Endodermal cell (in vitro differentiated cells): ENCODE measurements at regions not wholly inside any gene's neighbourhood (a gene's known extent, or its start where the extent isn't known, plus 50 kb on each side); places are given as distances from the start of the nearest gene placed in this dataset.

Experiments
- DNase-seq: peaks from one replicate; pipeline ENCODE4 v3.0.0-alpha.2; 2017
- H3K27ac ChIP-seq: 2 replicates; pipeline ENCODE4 v1.5.1; 2013; ENCODE audit warnings: mild to moderate bottlenecking, low read depth, low read length, moderate library complexity
- H3K27me3 ChIP-seq: 2 replicates; pipeline ENCODE4 v1.6.1; 2013; ENCODE audit warnings: mild to moderate bottlenecking, low read length, moderate library complexity; ENCODE audit not compliant: insufficient read depth, control insufficient read depth, poor library complexity, severe bottlenecking
- H3K36me3 ChIP-seq: 2 replicates; pipeline ENCODE4 v1.7.0; 2013; ENCODE audit warnings: mild to moderate bottlenecking, low read length, moderate library complexity; ENCODE audit not compliant: control insufficient read depth, insufficient read depth
- H3K4me1 ChIP-seq: one replicate; pipeline ENCODE4 v1.7.0; 2013; ENCODE audit warnings: low read length; ENCODE audit not compliant: control insufficient read depth, insufficient read depth
- H3K4me3 ChIP-seq: 2 replicates; pipeline ENCODE4 v1.5.1; 2013; ENCODE audit warnings: mild to moderate bottlenecking, low read length, moderate library complexity
- H3K9ac ChIP-seq: 2 replicates; pipeline ENCODE4 v1.6.1; 2013; ENCODE audit warnings: mild to moderate bottlenecking, low read length, moderate library complexity; ENCODE audit not compliant: poor library complexity, severe bottlenecking; ENCODE audit errors: extremely low read depth
- H3K9me3 ChIP-seq: 2 replicates; pipeline ENCODE4 v1.6.1; 2013; ENCODE audit warnings: mild to moderate bottlenecking, low read length, moderate library complexity; ENCODE audit not compliant: control insufficient read depth
- H3K27ac Mint-ChIP-seq: 2 replicates; pipeline ENCODE4 v1.8.0; 2020; ENCODE audit warnings: mixed read lengths
- H3K27me3 Mint-ChIP-seq: 2 replicates; pipeline ENCODE4 v1.8.0; 2021; ENCODE audit warnings: mild to moderate bottlenecking, mixed read lengths; ENCODE audit not compliant: insufficient read depth
- H3K36me3 Mint-ChIP-seq: 2 replicates; pipeline ENCODE4 v1.8.0; 2020; ENCODE audit warnings: low read depth, mixed read lengths
- H3K4me1 Mint-ChIP-seq: 2 replicates; pipeline ENCODE4 v1.8.0; 2020; ENCODE audit warnings: mixed read lengths
- H3K4me3 Mint-ChIP-seq: 2 replicates; pipeline ENCODE4 v1.8.0; 2020; ENCODE audit warnings: mild to moderate bottlenecking, moderate library complexity, mixed read lengths
- H3K9me3 Mint-ChIP-seq: 2 replicates; pipeline ENCODE4 v1.8.0; 2020; ENCODE audit warnings: mild to moderate bottlenecking, mixed read lengths
- WGBS, 2 experiments: methylation state at CpG; one replicate each; pipeline versions ENCODE4 v1.1.5 to v1.1.7; 2013; ENCODE audit warnings: missing lambda C conversion rate in 2 of 2, mixed read lengths in 1 of 2; ENCODE audit not compliant: insufficient coverage in 1 of 2, insufficient read length in 1 of 2; 5-methylcytosine and 5-hydroxymethylcytosine counted together
- TF ChIP-seq, protein P1 (sequence below): fragments of 200-600 bp; sonication (generic); conservative IDR thresholded peaks from 2 replicates; pipeline ENCODE4 v1.5.0; 2021; ENCODE audit warnings: antibody characterized with exemption, mild to moderate bottlenecking

DNA sequence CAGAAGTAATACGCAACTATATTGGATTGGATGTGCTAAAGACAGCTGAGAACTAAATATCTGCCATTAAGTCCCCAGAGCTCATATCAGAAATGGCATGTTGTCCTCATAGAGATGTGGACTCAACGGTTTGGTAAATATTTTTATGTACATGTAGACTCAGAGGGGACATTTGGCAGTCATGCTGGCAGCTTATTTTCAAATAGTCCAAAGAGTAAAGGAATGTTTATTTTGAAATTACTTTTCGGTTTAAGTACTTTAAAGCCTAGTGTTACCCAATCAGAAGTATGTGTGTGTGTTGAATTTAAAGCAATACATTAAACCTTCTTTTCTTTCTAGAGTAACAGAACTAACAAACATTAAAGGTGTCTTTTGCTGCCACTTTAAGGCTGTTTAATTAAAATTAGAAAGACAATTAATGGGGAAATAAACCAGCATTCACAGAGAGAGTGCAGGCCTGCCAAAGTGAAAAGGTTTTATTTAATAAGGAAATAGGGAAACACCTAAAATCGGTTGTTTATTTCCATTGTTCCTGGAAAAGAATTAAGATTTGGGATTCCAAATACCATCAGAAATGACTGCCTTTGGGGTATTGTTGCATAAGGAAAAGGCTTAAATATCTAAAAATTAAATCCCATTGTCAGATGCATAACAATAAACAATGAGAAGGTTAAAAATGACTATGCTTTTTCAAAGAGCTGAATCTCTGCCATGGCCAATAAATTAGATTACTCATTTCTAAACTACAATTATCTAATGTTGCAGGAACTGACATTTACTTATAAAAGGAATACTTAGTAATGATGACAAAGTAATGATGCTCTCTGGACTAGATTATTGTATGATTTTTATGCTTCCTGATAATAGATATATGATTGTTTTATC is 113.4 kb upstream of the AHR start:
- no peak overlapping the region for H3K27ac Mint-ChIP-seq
- H3K4me3 Mint-ChIP-seq, result no peak overlapping the region
- Histone ChIP-seq H3K4me3 (no peak overlapping the region), H3K27ac (no peak overlapping the region), H3K9ac (no peak overlapping the region), H3K36me3 (no peaks in the 10 kb centered on the region), H3K4me1 (no peaks in the 10 kb centered on the region), H3K9me3 (no peaks in the 10 kb centered on the region), H3K27me3 (no peaks in the 10 kb centered on the region)
- peaks cover 2% of the 10 kb centered on the region for H3K4me1 Mint-ChIP-seq
- no peak for DNase-seq
- WGBS, 2 experiments, result 94 to 100% methylated on average over 1 to 4 of the region's 4 CpGs
- TF ChIP-seq, protein P1, sequence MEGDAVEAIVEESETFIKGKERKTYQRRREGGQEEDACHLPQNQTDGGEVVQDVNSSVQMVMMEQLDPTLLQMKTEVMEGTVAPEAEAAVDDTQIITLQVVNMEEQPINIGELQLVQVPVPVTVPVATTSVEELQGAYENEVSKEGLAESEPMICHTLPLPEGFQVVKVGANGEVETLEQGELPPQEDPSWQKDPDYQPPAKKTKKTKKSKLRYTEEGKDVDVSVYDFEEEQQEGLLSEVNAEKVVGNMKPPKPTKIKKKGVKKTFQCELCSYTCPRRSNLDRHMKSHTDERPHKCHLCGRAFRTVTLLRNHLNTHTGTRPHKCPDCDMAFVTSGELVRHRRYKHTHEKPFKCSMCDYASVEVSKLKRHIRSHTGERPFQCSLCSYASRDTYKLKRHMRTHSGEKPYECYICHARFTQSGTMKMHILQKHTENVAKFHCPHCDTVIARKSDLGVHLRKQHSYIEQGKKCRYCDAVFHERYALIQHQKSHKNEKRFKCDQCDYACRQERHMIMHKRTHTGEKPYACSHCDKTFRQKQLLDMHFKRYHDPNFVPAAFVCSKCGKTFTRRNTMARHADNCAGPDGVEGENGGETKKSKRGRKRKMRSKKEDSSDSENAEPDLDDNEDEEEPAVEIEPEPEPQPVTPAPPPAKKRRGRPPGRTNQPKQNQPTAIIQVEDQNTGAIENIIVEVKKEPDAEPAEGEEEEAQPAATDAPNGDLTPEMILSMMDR, result no peak
- no peaks in the 10 kb centered on the region for H3K27me3 Mint-ChIP-seq
- H3K36me3 Mint-ChIP-seq, result no peaks in the 10 kb centered on the region
- no peaks in the 10 kb centered on the region for H3K9me3 Mint-ChIP-seq

DNA sequence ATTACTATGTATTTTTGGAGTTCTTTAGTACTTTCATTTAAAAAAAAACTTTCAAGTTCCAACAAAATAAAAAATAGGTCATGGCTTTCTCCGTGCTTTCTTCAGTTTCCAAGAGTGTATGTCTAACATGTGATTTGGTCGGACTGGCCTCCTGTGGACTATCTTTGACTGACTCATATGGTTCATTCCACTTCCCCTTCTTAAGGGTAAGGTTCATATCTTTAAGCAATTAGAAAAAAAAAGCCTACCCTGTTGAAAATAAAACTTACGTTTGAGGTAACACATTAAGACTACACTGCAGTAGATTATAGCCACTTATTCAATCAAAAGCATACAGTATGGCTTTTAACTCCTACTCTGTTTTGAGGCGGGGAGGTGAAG is 112.8 kb upstream of the AHR start:
- no peaks in the 10 kb centered on the region for H3K27me3 ChIP-seq
- Mint-ChIP-seq H3K4me3 (no peak overlapping the region), H3K27ac (no peak overlapping the region), H3K9me3 (no peaks in the 10 kb centered on the region), H3K27me3 (no peaks in the 10 kb centered on the region), H3K36me3 (no peaks in the 10 kb centered on the region), H3K4me1 (peaks cover 2% of the 10 kb centered on the region)
- no peaks in the 10 kb centered on the region for H3K36me3 ChIP-seq
- no peaks in the 10 kb centered on the region for H3K9me3 ChIP-seq
- no peak overlapping the region for H3K4me3 ChIP-seq
- no peaks in the 10 kb centered on the region for H3K4me1 ChIP-seq
- WGBS, 2 experiments, result 92 to 100% methylated on average over 2 to 3 of the region's 4 CpGs
- H3K27ac ChIP-seq, result no peak overlapping the region
- no peak overlapping the region for H3K9ac ChIP-seq
- DNase-seq, result no peak
- TF ChIP-seq, protein P1, result no peak

DNA sequence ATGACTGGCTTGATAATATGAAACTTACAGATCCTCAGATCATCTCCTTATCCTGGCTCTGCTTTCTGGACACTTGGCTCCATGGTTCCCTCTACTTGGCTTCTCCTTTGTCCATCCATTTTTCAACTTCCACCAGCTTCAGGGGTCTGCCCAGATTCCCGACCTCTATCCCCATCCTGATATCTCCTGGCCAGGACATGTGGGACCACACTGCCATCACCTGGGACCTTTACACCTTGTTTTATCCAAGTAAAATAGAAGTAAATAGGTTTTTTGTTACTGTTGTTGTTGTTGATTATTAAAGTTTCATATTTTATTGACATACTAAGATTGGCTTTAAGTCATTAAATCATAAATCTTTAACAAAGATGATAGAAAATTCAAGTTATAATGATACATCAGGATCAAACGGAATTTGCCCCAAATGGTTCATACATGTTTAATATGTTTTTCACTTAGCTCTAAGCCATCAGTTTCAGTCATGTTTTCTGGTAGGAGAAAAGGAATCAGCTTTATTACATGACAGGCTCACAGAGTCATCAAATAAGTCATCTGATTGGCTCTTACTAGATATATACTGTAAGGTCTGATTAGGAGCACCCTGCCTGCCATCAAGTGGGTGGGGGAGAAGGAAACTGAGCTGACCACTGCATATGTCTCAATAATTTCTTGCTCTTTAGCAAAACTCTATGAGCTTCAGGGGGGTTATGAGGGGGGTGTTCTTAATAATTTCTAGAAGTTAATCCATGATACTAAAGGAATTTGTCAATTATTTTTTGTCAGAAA is 111.5 kb upstream of the AHR start:
- DNase-seq, result no peak
- H3K4me3 Mint-ChIP-seq, result no peak overlapping the region
- no peaks in the 10 kb centered on the region for H3K36me3 Mint-ChIP-seq
- peaks cover 4% of the 10 kb centered on the region for H3K4me1 Mint-ChIP-seq
- Histone ChIP-seq H3K9me3 (no peaks in the 10 kb centered on the region), H3K36me3 (no peaks in the 10 kb centered on the region), H3K4me1 (peaks cover 4% of the 10 kb centered on the region), H3K27ac (no peak overlapping the region), H3K27me3 (no peaks in the 10 kb centered on the region), H3K4me3 (no peak overlapping the region), H3K9ac (no peak overlapping the region)
- H3K27me3 Mint-ChIP-seq, result no peaks in the 10 kb centered on the region
- no peak overlapping the region for H3K27ac Mint-ChIP-seq
- no peaks in the 10 kb centered on the region for H3K9me3 Mint-ChIP-seq
- WGBS, 2 experiments, result 86% methylated on average over 2 of the region's 2 CpGs; no CpG with 5 or more reads in 1 of the 2 experiments
- TF ChIP-seq, protein P1, result peak; percentile 28
